DMS53 treated with DMSO at 0.1 percent for 48 hours (cell line): ENCODE measurements at regions not wholly inside any gene's neighbourhood (a gene's known extent, or its start where the extent isn't known, plus 50 kb on each side); places are given as distances from the start of the nearest gene placed in this dataset.
A peak's percentile ranks its signal among the peaks of the same experiment; 100 is the strongest.
"Not testable (repeated sequence)": the region's sequence is repeated elsewhere in the genome, so short reads cannot be mapped to it uniquely, and the experiment has no call there.

Experiments used
- DNase-seq: peaks from one replicate; lab custom pipeline; 2025; ENCODE audit not compliant: unreplicated experiment; lab: John Stamatoyannopoulos, UW

- DNase-seq = no peak
Measured at GRCh38 chr3:104175696-104176095, 1191.0 kb upstream of the ALCAM start.

DNA sequence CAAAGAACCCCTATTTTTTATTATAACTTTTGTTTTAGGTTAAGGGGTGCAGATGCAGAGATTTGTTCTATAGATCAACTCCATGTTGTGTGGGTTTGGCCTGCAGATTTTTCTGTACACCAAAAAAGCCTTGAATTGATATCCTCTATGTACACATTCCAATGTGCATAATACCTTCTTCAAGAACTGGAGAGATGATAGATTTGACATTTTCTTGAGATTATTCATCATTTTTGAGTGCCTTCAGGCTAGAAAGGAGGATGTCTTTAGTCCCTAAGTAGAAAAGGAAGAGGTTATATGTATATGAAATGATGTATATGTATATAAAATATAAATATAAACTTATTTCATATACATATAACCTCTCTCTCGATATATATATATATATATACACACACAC lies 1190.0 kb upstream of the ALCAM start:
- no peak for DNase-seq

DNA sequence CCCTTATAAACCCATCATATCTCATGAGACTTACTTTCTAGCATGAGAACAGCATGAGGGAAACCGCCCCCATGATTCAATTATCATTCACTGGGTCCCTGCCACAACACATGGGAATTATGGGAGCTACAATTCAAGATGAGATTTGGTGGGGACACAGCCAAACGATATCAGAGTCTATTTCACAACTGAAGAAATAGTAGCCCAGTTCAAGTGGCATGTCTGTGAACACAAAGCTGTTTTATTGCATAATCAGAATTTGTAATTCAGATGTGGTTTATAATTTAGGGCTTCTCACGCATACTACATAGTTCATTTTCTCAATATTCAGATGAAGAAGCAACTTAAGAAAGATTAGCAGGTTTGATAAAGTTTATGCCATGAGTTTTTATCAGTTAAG lies 1188.0 kb upstream of the ALCAM start:
- no peak for DNase-seq

GRCh38 chr3:104180906-104181305 lies 1185.8 kb upstream of the ALCAM start:
- no peak for DNase-seq

DNA sequence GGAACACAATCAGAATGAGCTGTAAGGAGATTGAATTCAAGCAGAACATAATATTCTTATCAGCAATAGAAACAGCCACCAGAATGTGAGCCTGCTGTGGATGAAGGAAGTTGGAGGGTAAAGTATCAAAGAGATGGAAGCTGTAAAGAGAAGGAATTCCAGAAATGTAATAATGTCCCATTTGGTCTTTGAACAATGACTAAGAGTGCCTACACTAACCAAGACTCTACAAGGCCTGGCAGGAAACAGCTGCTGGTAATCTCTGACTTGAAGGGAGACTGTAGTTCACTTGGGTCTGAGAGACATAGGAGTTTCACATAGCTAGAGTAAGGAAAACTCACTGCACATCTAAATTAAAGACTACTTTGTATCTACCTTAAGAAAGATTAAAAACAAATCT lies 1176.0 kb upstream of the ALCAM start:
- no peak for DNase-seq

DNA sequence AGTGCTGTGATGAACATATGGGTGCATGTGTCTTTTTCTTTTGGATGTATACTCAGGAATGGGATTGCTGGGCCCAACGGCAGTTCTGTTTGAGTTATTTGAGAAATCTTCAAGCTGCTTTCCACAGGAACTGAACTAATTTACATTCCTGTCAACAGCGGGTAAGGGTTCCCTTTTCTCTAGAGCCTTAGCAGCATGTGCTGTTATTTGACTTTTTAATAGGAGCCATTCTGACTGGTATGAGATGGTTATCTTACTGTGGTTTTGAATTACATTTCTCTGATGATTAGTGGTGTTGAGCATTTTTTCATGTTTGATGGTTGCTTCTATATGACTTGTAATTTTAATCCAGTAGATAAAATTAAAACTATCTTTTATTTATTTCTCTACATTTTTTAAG lies 1168.6 kb upstream of the ALCAM start:
- no peak for DNase-seq

GRCh38 chr3:104206925-104207324 lies 1159.8 kb upstream of the ALCAM start:
- peak; percentile 75 for DNase-seq

DNA sequence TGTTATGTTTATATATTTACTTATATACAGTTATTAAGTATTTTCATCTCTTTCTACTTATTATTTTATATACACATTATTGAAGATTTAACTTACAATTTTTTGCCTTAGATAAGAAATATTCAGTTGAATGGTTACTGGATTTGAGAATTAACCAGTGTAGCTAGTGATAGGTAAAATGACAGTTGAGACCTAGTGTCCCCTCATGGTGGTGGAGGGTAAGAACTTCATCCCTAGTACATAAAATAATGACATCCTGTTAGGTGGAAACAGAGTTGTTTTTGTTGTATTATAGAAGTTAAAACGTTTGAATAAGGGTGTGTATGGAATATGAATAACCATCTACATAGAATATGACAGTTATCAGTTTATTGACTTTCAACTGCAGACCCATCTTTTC lies 1152.4 kb upstream of the ALCAM start:
- DNase-seq = no peak

GRCh38 chr3:104214937-104215336 lies 1151.8 kb upstream of the ALCAM start:
- DNase-seq = no peak

DNA sequence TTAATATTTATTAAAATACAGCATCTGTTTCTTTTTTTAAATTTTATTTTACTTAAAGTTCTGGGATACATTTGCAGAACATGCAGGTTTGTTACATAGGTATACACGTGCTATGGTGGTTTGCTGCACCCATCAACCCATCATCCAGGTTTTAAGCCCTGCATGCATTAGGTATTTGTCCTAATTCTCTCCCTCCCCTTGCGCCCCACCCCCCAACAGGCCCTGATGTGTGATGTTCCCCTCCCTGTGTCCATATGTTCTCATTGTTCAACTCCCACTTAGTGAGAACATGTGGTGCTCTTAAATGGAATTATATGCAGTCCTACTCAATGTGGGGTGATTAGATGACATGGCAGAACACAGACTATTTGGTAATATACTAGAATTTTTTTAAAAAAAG lies 1147.7 kb upstream of the ALCAM start:
- not testable (repeated sequence) for DNase-seq

- no peak for DNase-seq
Measured at GRCh38 chr3:104234442-104235194, 1132.1 kb upstream of the ALCAM start.

- no peak for DNase-seq
Measured at GRCh38 chr3:104244680-104245220, 1122.0 kb upstream of the ALCAM start.

GRCh38 chr3:104245261-104245660 lies 1121.4 kb upstream of the ALCAM start:
- DNase-seq = no peak

DNA sequence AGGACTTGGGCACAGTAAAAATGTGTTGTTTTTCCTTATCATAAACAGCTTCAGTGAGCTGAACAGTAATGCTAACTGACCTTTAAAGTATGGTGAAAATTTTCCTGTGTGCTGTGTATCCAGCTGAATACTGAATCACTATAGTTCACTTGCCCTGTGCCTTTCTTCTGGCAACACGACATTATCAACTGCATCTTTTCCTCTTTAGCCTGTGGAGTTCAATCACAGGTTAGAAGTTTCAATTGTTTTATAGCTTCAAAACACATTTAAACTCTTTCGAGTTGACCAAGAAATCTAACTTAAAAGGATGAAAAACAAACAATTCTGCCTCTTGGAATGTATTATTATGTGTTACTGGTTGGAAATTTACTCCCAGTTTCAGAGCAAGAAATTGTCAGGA lies 1120.7 kb upstream of the ALCAM start:
- no peak for DNase-seq

DNA sequence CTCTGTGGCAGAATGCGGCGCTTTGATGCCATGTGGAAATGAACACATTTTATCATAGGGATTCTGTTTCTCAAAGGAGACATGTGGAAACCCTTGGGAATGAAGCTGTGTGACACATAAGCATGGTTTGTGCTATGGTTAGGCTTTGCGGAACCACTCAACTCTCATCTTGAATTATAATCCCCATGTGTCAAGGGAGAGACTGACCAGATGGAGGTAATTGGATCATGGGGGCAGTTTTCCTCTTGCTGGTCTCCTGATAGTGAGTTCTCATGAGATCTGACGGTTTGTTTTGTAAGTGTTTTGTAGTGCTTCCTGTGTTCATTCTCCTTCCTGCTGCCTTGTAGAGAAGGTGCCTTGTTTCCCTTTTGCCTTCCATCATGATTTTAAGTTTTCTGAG lies 1109.2 kb upstream of the ALCAM start:
- DNase-seq = no peak

- no peak for DNase-seq
Measured at GRCh38 chr3:104263477-104263876, 1103.2 kb upstream of the ALCAM start.

DNA sequence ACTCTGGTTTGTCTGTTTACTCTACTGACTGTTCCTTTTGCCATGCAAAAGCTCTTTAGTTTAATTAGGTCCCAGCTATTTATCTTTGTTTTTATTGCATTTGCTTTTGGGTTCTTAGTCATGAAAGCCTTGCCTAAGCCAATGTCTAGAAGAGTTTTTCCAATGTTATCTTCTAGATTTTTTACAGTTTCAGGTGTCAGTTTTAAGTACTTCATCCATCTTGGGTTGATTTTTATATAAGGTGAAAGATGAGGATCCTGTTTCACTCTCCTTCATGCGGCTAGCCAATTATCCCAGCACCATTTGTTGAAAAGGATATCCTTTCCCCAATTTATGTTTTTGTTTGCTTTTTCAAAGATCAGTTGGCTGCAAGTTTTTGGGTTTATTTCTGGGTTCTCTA lies 1100.5 kb upstream of the ALCAM start:
- not testable (repeated sequence) for DNase-seq

- no peak for DNase-seq
Measured at GRCh38 chr3:104269771-104270170, 1096.9 kb upstream of the ALCAM start.

DNA sequence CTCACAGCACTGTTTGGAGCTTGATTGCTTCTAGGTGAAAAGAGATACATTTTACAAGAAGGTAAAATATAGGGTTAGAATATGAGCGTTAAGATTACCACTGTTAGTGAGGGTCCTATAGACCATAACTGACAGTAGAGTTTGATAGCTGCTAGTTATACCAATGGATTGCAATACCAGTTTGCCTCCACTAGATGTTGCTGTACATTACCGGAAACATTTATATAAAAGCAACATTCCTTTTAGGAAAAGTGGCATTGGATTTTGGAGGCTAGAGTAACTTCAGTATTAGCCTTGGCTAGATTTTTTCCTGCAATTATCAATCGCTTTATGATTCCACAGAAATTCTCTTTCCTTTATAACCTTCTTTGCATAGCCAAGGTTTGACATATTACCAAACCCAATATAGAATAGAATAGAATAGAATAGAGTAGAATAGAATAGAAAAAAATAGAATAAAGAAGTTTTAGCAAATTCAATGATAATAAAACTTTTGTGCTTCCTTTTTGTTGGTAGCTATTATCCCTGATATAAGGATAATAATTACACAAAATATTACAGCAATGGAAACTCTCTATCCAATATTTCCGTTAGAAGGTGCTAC lies 1093.6 kb upstream of the ALCAM start:
- DNase-seq = peak; percentile 7

- DNase-seq = no peak
Measured at GRCh38 chr3:104275199-104275598, 1091.5 kb upstream of the ALCAM start.

DNA sequence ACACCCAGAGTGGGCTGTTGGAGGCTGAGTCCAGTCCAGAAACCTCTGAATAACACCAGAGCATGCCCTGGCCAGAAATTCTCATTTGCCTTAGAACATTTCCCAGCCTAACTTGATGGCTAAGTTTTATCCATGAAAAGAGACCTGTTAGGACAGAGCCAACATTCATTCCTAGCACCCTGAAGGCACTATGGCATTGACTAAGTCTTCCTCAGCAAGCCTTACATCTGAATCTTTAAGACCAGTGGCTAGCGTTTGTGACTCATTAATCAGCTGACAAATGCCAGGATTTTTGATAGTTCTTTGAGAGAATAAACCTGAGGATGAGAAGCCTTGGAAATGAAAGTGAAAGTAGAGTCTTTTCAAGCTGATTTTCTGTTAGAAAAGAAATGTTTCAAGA lies 1087.1 kb upstream of the ALCAM start:
- peak; percentile 2 for DNase-seq

GRCh38 chr3:104281713-104282112 lies 1085.0 kb upstream of the ALCAM start:
- DNase-seq = no peak

DNA sequence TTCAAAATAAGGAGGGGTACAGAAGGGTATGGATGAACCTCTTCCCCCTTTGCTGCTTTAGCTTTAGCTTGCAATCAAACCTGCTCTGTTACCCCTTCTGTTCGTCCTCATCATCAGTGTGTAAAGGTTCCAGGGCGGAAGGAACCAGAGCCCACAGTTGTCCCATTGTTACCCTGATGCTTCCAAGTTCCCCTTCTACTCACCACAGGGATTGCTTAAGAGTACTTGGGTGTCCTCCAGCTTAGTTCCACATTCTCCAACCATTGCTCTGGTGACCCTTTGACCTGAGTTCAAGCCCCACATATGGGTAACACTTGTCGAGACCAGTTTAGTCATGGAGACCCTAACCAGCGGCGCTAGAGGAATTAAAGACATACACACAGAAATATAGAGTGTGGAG lies 1080.1 kb upstream of the ALCAM start:
- no peak for DNase-seq
